Duodenal mucosa (tissue), 2 donors: ENCODE measurements at regions not wholly inside any gene's neighbourhood (a gene's known extent, or its start where the extent isn't known, plus 50 kb on each side); places are given as distances from the start of the nearest gene placed in this dataset.
"Not testable (repeated sequence)": the region's sequence is repeated elsewhere in the genome, so short reads cannot be mapped to it uniquely, and the experiment has no call there.

ENCODE experiments used
- H3K27ac ChIP-seq: one replicate; pipeline ENCODE4 v1.7.0; 2013; ENCODE audit warnings: low read depth, low read length
- H3K27me3 ChIP-seq, 2 donors: one replicate each; pipeline ENCODE4 v1.7.0; 2013; ENCODE audit warnings: low read length in 2 of 2, control low read depth in 1 of 2; ENCODE audit not compliant: insufficient read depth in 2 of 2, control insufficient read depth in 1 of 2
- H3K36me3 ChIP-seq, 2 donors: one replicate each; pipeline ENCODE4 v1.7.0; 2013; ENCODE audit warnings: low read length in 2 of 2, control low read depth in 1 of 2; ENCODE audit not compliant: insufficient read depth in 2 of 2, control insufficient read depth in 1 of 2
- H3K4me1 ChIP-seq, 2 donors: one replicate each; pipeline ENCODE4 v1.7.0; 2013; ENCODE audit warnings: low read length in 2 of 2, control low read depth in 1 of 2; ENCODE audit not compliant: insufficient read depth in 2 of 2, control insufficient read depth in 1 of 2
- H3K4me3 ChIP-seq, 2 donors: one replicate each; pipeline ENCODE4 v1.7.0; 2013; ENCODE audit warnings: low read length in 2 of 2, low read depth in 1 of 2
- H3K9ac ChIP-seq, 2 donors: one replicate each; pipeline ENCODE4 v1.7.0; 2013; ENCODE audit warnings: low read length in 2 of 2, low read depth in 1 of 2
- H3K9me3 ChIP-seq, 2 donors: one replicate each; pipeline ENCODE4 v1.7.0; 2013; ENCODE audit warnings: low read length in 2 of 2, control low read depth in 1 of 2; ENCODE audit not compliant: control insufficient read depth in 1 of 2

- not testable (repeated sequence) for H3K9me3 ChIP-seq, H3K4me3 ChIP-seq, H3K36me3 ChIP-seq, H3K9ac ChIP-seq, H3K27me3 ChIP-seq, H3K4me1 ChIP-seq, H3K27ac ChIP-seq
Measured at GRCh38 chr1:83401146-83401545, 597.8 kb downstream of the TTLL7 start.

- H3K27me3 ChIP-seq, H3K4me3 ChIP-seq, H3K36me3 ChIP-seq, H3K4me1 ChIP-seq, H3K27ac ChIP-seq, H3K9me3 ChIP-seq, H3K9ac ChIP-seq: not testable (repeated sequence)
Measured at GRCh38 chr1:83400173-83400572, 598.8 kb downstream of the TTLL7 start.

- H3K9me3 ChIP-seq, H3K9ac ChIP-seq, H3K36me3 ChIP-seq, H3K4me1 ChIP-seq, H3K27ac ChIP-seq, H3K27me3 ChIP-seq, H3K4me3 ChIP-seq: not testable (repeated sequence)
Measured at GRCh38 chr1:83398125-83398524, 600.8 kb downstream of the TTLL7 start.

GRCh38 chr1:83395130-83395529 lies 603.8 kb downstream of the TTLL7 start:
- not testable (repeated sequence) for H3K4me3 ChIP-seq, H3K27me3 ChIP-seq, H3K36me3 ChIP-seq, H3K9me3 ChIP-seq, H3K27ac ChIP-seq, H3K9ac ChIP-seq, H3K4me1 ChIP-seq

- not testable (repeated sequence) for H3K27me3 ChIP-seq, H3K4me3 ChIP-seq, H3K27ac ChIP-seq, H3K4me1 ChIP-seq, H3K36me3 ChIP-seq, H3K9me3 ChIP-seq, H3K9ac ChIP-seq
Measured at GRCh38 chr1:83386946-83387345, 612.0 kb downstream of the TTLL7 start.

GRCh38 chr1:83383107-83383506 lies 615.8 kb downstream of the TTLL7 start:
- not testable (repeated sequence) for H3K27ac ChIP-seq, H3K4me1 ChIP-seq, H3K9ac ChIP-seq, H3K9me3 ChIP-seq, H3K4me3 ChIP-seq, H3K27me3 ChIP-seq, H3K36me3 ChIP-seq

- not testable (repeated sequence) for H3K36me3 ChIP-seq, H3K27ac ChIP-seq, H3K9ac ChIP-seq, H3K27me3 ChIP-seq, H3K9me3 ChIP-seq, H3K4me3 ChIP-seq, H3K4me1 ChIP-seq
Measured at GRCh38 chr1:83373018-83373417, 625.9 kb downstream of the TTLL7 start.

- not testable (repeated sequence) for H3K4me1 ChIP-seq, H3K9ac ChIP-seq, H3K4me3 ChIP-seq, H3K27ac ChIP-seq, H3K36me3 ChIP-seq, H3K9me3 ChIP-seq, H3K27me3 ChIP-seq
Measured at GRCh38 chr1:83369853-83370252, 629.1 kb downstream of the TTLL7 start.

GRCh38 chr1:83365320-83365719 lies 633.6 kb downstream of the TTLL7 start:
- not testable (repeated sequence) for H3K9me3 ChIP-seq, H3K4me3 ChIP-seq, H3K27ac ChIP-seq, H3K36me3 ChIP-seq, H3K27me3 ChIP-seq, H3K4me1 ChIP-seq, H3K9ac ChIP-seq

- not testable (repeated sequence) for H3K4me1 ChIP-seq, H3K9ac ChIP-seq, H3K27ac ChIP-seq, H3K36me3 ChIP-seq, H3K27me3 ChIP-seq, H3K9me3 ChIP-seq, H3K4me3 ChIP-seq
Measured at GRCh38 chr1:83345375-83345774, 653.6 kb downstream of the TTLL7 start.

- not testable (repeated sequence) for H3K4me3 ChIP-seq, H3K9me3 ChIP-seq, H3K4me1 ChIP-seq, H3K27me3 ChIP-seq, H3K9ac ChIP-seq, H3K36me3 ChIP-seq, H3K27ac ChIP-seq
Measured at GRCh38 chr1:83343767-83344166, 655.2 kb downstream of the TTLL7 start.
